Osteoblast (primary cell): ENCODE measurements at regions not wholly inside any gene's neighbourhood (a gene's known extent, or its start where the extent isn't known, plus 50 kb on each side); places are given as distances from the start of the nearest gene placed in this dataset.
A peak's percentile ranks its signal among the peaks of the same experiment; 100 is the strongest.

ENCODE experiments used
- DNase-seq: peaks from one replicate; pipeline ENCODE4 v3.0.0; 2011; ENCODE audit warnings: low spot score, mixed read lengths; ENCODE audit not compliant: insufficient read length; ENCODE audit errors: missing footprints
- H2AFZ ChIP-seq: 2 replicates; pipeline ENCODE4 v1.6.0; 2011; ENCODE audit warnings: mild to moderate bottlenecking, low read length
- H3K27ac ChIP-seq: 2 replicates; pipeline ENCODE4 v1.5.1; 2011; ENCODE audit warnings: mild to moderate bottlenecking, low read depth, low read length, moderate library complexity
- H3K27me3 ChIP-seq: 2 replicates; pipeline ENCODE4 v1.6.0; 2012; ENCODE audit warnings: mild to moderate bottlenecking, control low read depth, inconsistent platforms, low read length, moderate library complexity; ENCODE audit not compliant: insufficient read depth
- H3K36me3 ChIP-seq: 2 replicates; pipeline ENCODE4 v1.5.1; 2011; ENCODE audit warnings: mild to moderate bottlenecking, low read length, control low read depth, moderate library complexity; ENCODE audit not compliant: insufficient read depth
- H3K4me1 ChIP-seq: 2 replicates; pipeline ENCODE4 v1.5.1; 2011; ENCODE audit warnings: mild to moderate bottlenecking, low read length, control low read depth, moderate library complexity; ENCODE audit not compliant: insufficient read depth
- H3K4me2 ChIP-seq: 2 replicates; pipeline ENCODE4 v1.6.0; 2011; ENCODE audit warnings: mild to moderate bottlenecking, low read length; ENCODE audit not compliant: insufficient read depth
- H3K4me3 ChIP-seq: fragments of 200-600 bp; sonication (generic); 3 replicates; pipeline ENCODE4 v1.5.1; 2012; ENCODE audit warnings: mild to moderate bottlenecking, low read length, inconsistent platforms; ENCODE audit not compliant: insufficient read depth
- H3K79me2 ChIP-seq: 2 replicates; pipeline ENCODE4 v1.6.0; 2012; ENCODE audit warnings: mild to moderate bottlenecking, low read length, control low read depth, inconsistent platforms; ENCODE audit not compliant: insufficient read depth
- H3K9me3 ChIP-seq: 2 replicates; pipeline ENCODE4 v1.5.1; 2011; ENCODE audit warnings: low read depth, low read length, control low read depth
- H4K20me1 ChIP-seq: 2 replicates; pipeline ENCODE4 v1.6.0; 2012; ENCODE audit warnings: mild to moderate bottlenecking, low read length, control low read depth; ENCODE audit not compliant: insufficient read depth
- CTCF ChIP-seq: IDR thresholded peaks from 2 replicates; pipeline ENCODE4 v1.5.1; 2011; ENCODE audit warnings: mild to moderate bottlenecking, low read depth, low read length, moderate library complexity; ENCODE audit errors: extremely low read depth

- Histone ChIP-seq H3K4me3 (peak overlapping the region; percentile 35), H3K79me2 (no peaks in the 10 kb centered on the region), H3K27me3 (peaks cover 17% of the 10 kb centered on the region), H3K36me3 (no peaks in the 10 kb centered on the region), H3K27ac (no peak overlapping the region), H3K4me2 (no peak overlapping the region), H4K20me1 (no peaks in the 10 kb centered on the region), H3K9me3 (no peaks in the 10 kb centered on the region), H2AFZ (no peak overlapping the region), H3K4me1 (no peaks in the 10 kb centered on the region)
- peak; percentile 85 for DNase-seq
- TF ChIP-seq CTCF, result no peak
Observed at GRCh38 chr4:183797445-183798300, 107.4 kb upstream of the STOX2 start.

GRCh38 chr4:183798301-183799253, 106.5 kb upstream of the STOX2 start:
- Histone ChIP-seq H3K79me2 (no peaks in the 10 kb centered on the region), H4K20me1 (no peaks in the 10 kb centered on the region), H3K4me2 (no peak overlapping the region), H3K9me3 (no peaks in the 10 kb centered on the region), H3K36me3 (no peaks in the 10 kb centered on the region), H3K4me3 (no peak overlapping the region), H3K27me3 (peaks cover 17% of the 10 kb centered on the region), H3K27ac (no peak overlapping the region), H3K4me1 (no peaks in the 10 kb centered on the region), H2AFZ (no peak overlapping the region)
- no peak for DNase-seq
- TF ChIP-seq CTCF, result no peak

DNA sequence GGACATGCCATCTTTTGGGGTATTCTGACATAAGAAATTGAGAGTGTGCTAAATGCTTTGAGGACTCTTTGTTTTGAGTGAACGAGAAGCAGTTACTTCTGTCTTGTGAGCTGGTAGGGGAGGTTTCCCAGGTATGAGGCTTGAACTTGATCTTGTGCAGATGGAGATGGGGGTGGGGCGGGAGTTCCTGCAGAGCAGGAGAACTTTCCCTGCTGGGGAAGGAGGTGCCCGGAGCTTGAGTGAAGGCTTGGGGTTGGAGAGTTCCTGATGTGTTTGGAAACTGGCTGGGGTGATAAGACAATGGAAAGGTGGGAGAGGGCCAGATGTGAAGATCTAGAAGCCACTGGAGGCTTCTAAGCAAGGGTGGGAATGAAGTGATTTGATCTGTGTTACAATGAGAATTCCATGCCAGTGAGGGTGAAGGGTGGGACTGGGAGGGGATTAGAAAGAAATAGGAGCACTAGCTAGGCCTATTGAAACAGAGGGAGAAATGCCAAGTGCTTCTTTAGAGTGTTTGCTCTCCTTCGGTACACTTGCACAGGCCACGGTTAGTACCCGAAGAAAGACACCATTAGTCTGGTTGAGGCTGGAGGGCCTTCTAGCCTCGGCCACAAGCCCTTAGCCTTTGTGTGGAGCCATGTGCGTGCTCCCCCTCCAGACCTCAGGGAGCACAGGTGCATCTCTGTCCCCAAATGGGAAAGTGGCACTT, 103.5 kb upstream of the STOX2 start:
- Histone ChIP-seq H3K9me3 (no peaks in the 10 kb centered on the region), H3K36me3 (no peaks in the 10 kb centered on the region), H3K4me1 (no peaks in the 10 kb centered on the region), H3K27me3 (peaks cover 12% of the 10 kb centered on the region), H3K4me2 (no peak overlapping the region), H3K27ac (no peak overlapping the region), H3K4me3 (no peak overlapping the region), H2AFZ (no peak overlapping the region), H3K79me2 (no peaks in the 10 kb centered on the region), H4K20me1 (no peaks in the 10 kb centered on the region)
- TF ChIP-seq CTCF, result no peak
- DNase-seq, result no peak
